K562 (cell line): ENCODE measurements at regions not wholly inside any gene's neighbourhood (a gene's known extent, or its start where the extent isn't known, plus 50 kb on each side); places are given as distances from the start of the nearest gene placed in this dataset.

ENCODE experiments used
- RAD51 ChIP-seq: fragments of 450-650 bp; IDR thresholded peaks from 2 replicates; pipeline ENCODE4 v1.7.1; 2016; ENCODE audit warnings: low read depth, mild to moderate bottlenecking, borderline replicate concordance
- TCFL5 ChIP-seq: fragments of 250-450 bp; sonication (Bioruptor Pico); conservative IDR thresholded peaks from 2 replicates; pipeline ENCODE4 v1.6.1; 2021; ENCODE audit warnings: mild to moderate bottlenecking, moderate library complexity, matching md5 sums
- ZBTB17 ChIP-seq: fragments of 450-650 bp; formaldehyde crosslinking; IDR thresholded peaks from 2 replicates; pipeline ENCODE4 v1.4.0; 2020; ENCODE audit warnings: mild to moderate bottlenecking
- ZNF274 ChIP-seq: IDR thresholded peaks from 2 replicates; pipeline ENCODE4 v1.6.1; 2011; ENCODE audit warnings: low read depth, mild to moderate bottlenecking, low read length, moderate library complexity, borderline replicate concordance
- TF ChIP-seq, protein P1 (sequence below): sonication (generic); formaldehyde crosslinking; IDR thresholded peaks from 2 replicates; pipeline ENCODE4 v1.8.1; 2022; ENCODE audit warnings: missing genetic modification reagents
- TF ChIP-seq, protein P2 (sequence below): sonication (generic); formaldehyde crosslinking; IDR thresholded peaks from 2 replicates; pipeline ENCODE4 v1.5.0; 2020; ENCODE audit warnings: missing genetic modification reagents

DNA sequence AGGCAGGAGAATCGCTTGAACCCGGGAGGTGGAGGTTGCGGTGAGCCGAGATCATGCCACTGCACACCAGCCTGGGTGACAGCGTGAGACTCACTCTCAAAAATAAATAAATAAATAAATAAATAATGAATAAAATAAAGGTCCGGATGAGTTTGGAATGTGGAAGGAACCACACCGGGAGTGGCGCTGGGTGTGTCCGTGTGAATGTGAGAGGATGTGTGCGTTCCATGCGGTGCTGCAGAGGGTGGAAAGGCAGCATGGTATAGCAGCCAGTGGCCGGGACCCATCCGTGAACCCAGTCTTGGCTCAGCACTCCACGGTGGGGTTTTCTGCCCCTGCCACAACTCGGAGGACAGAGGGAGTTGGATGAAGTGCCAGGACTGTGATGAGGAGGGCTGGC, 56.2 kb upstream of the POFUT2 start:
- TF ChIP-seq ZBTB17 (CRISPR knock-in tag) (no peak), ZNF274 (no peak), RAD51 (no peak), TCFL5 (no peak)
- TF ChIP-seq, protein P1, sequence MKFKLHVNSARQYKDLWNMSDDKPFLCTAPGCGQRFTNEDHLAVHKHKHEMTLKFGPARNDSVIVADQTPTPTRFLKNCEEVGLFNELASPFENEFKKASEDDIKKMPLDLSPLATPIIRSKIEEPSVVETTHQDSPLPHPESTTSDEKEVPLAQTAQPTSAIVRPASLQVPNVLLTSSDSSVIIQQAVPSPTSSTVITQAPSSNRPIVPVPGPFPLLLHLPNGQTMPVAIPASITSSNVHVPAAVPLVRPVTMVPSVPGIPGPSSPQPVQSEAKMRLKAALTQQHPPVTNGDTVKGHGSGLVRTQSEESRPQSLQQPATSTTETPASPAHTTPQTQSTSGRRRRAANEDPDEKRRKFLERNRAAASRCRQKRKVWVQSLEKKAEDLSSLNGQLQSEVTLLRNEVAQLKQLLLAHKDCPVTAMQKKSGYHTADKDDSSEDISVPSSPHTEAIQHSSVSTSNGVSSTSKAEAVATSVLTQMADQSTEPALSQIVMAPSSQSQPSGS (CRISPR knock-in tag): no peak
- TF ChIP-seq, protein P2, sequence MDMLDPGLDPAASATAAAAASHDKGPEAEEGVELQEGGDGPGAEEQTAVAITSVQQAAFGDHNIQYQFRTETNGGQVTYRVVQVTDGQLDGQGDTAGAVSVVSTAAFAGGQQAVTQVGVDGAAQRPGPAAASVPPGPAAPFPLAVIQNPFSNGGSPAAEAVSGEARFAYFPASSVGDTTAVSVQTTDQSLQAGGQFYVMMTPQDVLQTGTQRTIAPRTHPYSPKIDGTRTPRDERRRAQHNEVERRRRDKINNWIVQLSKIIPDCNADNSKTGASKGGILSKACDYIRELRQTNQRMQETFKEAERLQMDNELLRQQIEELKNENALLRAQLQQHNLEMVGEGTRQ (CRISPR knock-in tag): no peak
